HCT116 (cell line): ENCODE measurements at regions not wholly inside any gene's neighbourhood (a gene's known extent, or its start where the extent isn't known, plus 50 kb on each side); places are given as distances from the start of the nearest gene placed in this dataset.

ENCODE experiments used
- ATAC-seq: fragments of 200-7000 bp; cut with Tn5 transposase; 2 replicates; pipeline ENCODE4 v1.9.1; 2020; ENCODE audit warnings: mild to moderate bottlenecking, moderate library complexity
- BruUV-seq: library from RNA; stranded (reverse); fragments of 400-500 nt; replicated peaks from 2 replicates; lab custom pipeline; 2021; lab: Mats Ljungman, UMichigan
- CTCF ChIA-PET: fragments of 300-600 bp; sonication (Branson Sonifier 250); formaldehyde crosslinking; loops from one replicate; lab custom pipeline; 2021; ENCODE audit warnings: antibody characterized with exemption; lab: Charles Lee
- POLR2A ChIA-PET: fragments of 300-600, 350-600 bp; sonication (Branson Sonifier 250); formaldehyde crosslinking; loops from one replicate; lab custom pipeline; 2021; ENCODE audit warnings: antibody characterized with exemption; lab: Charles Lee
- RAD21 ChIA-PET, 2 experiments: fragments of 300-600 bp; sonication (Branson Sonifier 250); formaldehyde crosslinking; loops; one replicate each; lab custom pipeline; 2023; ENCODE audit warnings: low total read pairs in 2 of 2; ENCODE audit not compliant: uncharacterized antibody in 2 of 2, unreplicated experiment in 2 of 2, low non-redundant PET in 1 of 2; lab: Charles Lee
- DNase-seq: peaks from one replicate; pipeline ENCODE4 v3.0.0-alpha.2; 2010; ENCODE audit warnings: low read depth, low spot score
- H2AFZ ChIP-seq: fragments of 200-600 bp; shearing (Covaris generic), sonication (generic); 2 replicates; pipeline ENCODE4 v1.6.1; 2017; ENCODE audit warnings: low read depth, mixed run types, mixed read lengths, antibody characterized with exemption, low read length; ENCODE audit not compliant: poor library complexity, severe bottlenecking
- H3K27ac ChIP-seq: 2 replicates; pipeline ENCODE4 v1.5.1; 2012; ENCODE audit warnings: low read depth, low read length
- H3K27me3 ChIP-seq: fragments of 200-600 bp; sonication (generic); 2 replicates; pipeline ENCODE4 v1.6.1; 2016; ENCODE audit warnings: mixed run types, low read length, mixed read lengths; ENCODE audit not compliant: insufficient read depth
- H3K36me3 ChIP-seq, 2 experiments: fragments of 200-500 bp in 1 of 2; fragments of 200-600 bp in 1 of 2; sonication (Bioruptor generic) in 1 of 2; sonication (generic) in 1 of 2; 2 replicates each; pipeline versions ENCODE4 v1.5.1 to v1.6.1; 2014 to 2016; ENCODE audit warnings: low read length in 2 of 2, inconsistent platforms in 1 of 2, mixed read lengths in 1 of 2, mixed run types in 1 of 2; ENCODE audit not compliant: insufficient read depth in 2 of 2, control insufficient read depth in 1 of 2
- H3K4me1 ChIP-seq, 2 experiments: fragments of 200-600 bp in 1 of 2; sonication (generic) in 1 of 2; 2 replicates each; pipeline versions ENCODE4 v1.5.1 to v1.6.1; 2012 to 2017; ENCODE audit warnings: low read length in 2 of 2, inconsistent platforms in 1 of 2, mild to moderate bottlenecking in 1 of 2, mixed read lengths in 1 of 2, mixed run types in 1 of 2, moderate library complexity in 1 of 2; ENCODE audit not compliant: insufficient read depth in 2 of 2, control insufficient read depth in 1 of 2
- H3K4me2 ChIP-seq: fragments of 200-600 bp; sonication (generic); 2 replicates; pipeline ENCODE4 v1.6.1; 2017; ENCODE audit warnings: mixed run types, low read length, mixed read lengths
- H3K4me3 ChIP-seq, 2 experiments: fragments of 200-600 bp in 1 of 2; sonication (generic) in 1 of 2; replicated peaks in 1 of 2; 2 replicates each; pipeline ENCODE4 v1.5.1; 2011 to 2016; ENCODE audit warnings: low read length in 2 of 2, control low read depth in 1 of 2, low read depth in 1 of 2, mild to moderate bottlenecking in 1 of 2, mixed read lengths in 1 of 2, mixed run types in 1 of 2
- H3K79me2 ChIP-seq: fragments of 200-600 bp; sonication (generic); 2 replicates; pipeline ENCODE4 v1.6.1; 2017; ENCODE audit warnings: mild to moderate bottlenecking, mixed run types, low read length, moderate library complexity, mixed read lengths; ENCODE audit not compliant: insufficient read depth
- H3K9ac ChIP-seq: fragments of 200-600 bp; sonication (generic); 2 replicates; pipeline ENCODE4 v1.6.1; 2016; ENCODE audit warnings: low read length, mixed read lengths
- H3K9me2 ChIP-seq: fragments of 200-600 bp; sonication (generic), shearing (Covaris generic); 2 replicates; pipeline ENCODE4 v1.6.1; 2017; ENCODE audit warnings: mixed run types, mild to moderate bottlenecking, moderate library complexity; ENCODE audit not compliant: insufficient read depth
- H3K9me3 ChIP-seq, 2 experiments: fragments of 200-500 bp in 1 of 2; fragments of 200-600 bp in 1 of 2; sonication (Bioruptor generic) in 1 of 2; sonication (generic) in 1 of 2; 2 replicates each; pipeline ENCODE4 v1.6.1; 2014 to 2017; ENCODE audit warnings: low read length in 2 of 2, mixed read lengths in 2 of 2, inconsistent platforms in 1 of 2, low read depth in 1 of 2, mild to moderate bottlenecking in 1 of 2, mixed run types in 1 of 2, moderate library complexity in 1 of 2; ENCODE audit not compliant: control insufficient read depth in 1 of 2, insufficient read depth in 1 of 2
- H4K20me1 ChIP-seq: fragments of 200-600 bp; sonication (generic), shearing (Covaris generic); 2 replicates; pipeline ENCODE4 v1.6.1; 2017; ENCODE audit warnings: mixed run types, mild to moderate bottlenecking, moderate library complexity; ENCODE audit not compliant: insufficient read depth
- ATF3 ChIP-seq: IDR thresholded peaks from 2 replicates; pipeline ENCODE4 v1.6.1; 2012
- CTCF ChIP-seq, 3 experiments: fragments of 200-600 bp in 1 of 3; sonication (generic) in 1 of 3; IDR thresholded peaks in 2 of 3; conservative IDR thresholded peaks in 1 of 3; 2 replicates each; pipeline ENCODE4 v1.5.1; 2012 to 2017; ENCODE audit warnings: low read depth in 2 of 3, low read length in 2 of 3, antibody characterized with exemption in 1 of 3, borderline replicate concordance in 1 of 3, control low read depth in 1 of 3, mild to moderate bottlenecking in 1 of 3, mixed read lengths in 1 of 3, mixed run types in 1 of 3, moderate library complexity in 1 of 3; ENCODE audit not compliant: insufficient read depth in 1 of 3
- EGR1 ChIP-seq: IDR thresholded peaks from 2 replicates; pipeline ENCODE4 v1.6.1; 2012; ENCODE audit warnings: low read depth
- EZH2phosphoT487 ChIP-seq: fragments of 200-600 bp; IDR thresholded peaks from 2 replicates; pipeline ENCODE4 v1.6.1; 2018; ENCODE audit warnings: antibody characterized with exemption, borderline replicate concordance
- JUND ChIP-seq: IDR thresholded peaks from 2 replicates; pipeline ENCODE4 v1.6.1; 2012
- POLR2A ChIP-seq: IDR thresholded peaks from 2 replicates; pipeline ENCODE4 v1.7.0; 2011; ENCODE audit warnings: borderline replicate concordance; ENCODE audit not compliant: insufficient read depth, insufficient read length; ENCODE audit errors: extremely low read depth
- POLR2AphosphoS5 ChIP-seq: IDR thresholded peaks from 2 replicates; pipeline ENCODE4 v1.6.1; 2011; ENCODE audit warnings: mild to moderate bottlenecking, low read depth, low read length, moderate library complexity
- RAD21 ChIP-seq: IDR thresholded peaks from 2 replicates; pipeline ENCODE4 v1.6.1; 2012; ENCODE audit warnings: low read depth, mild to moderate bottlenecking
- REST ChIP-seq: IDR thresholded peaks from 2 replicates; pipeline ENCODE4 v1.6.1; 2012; ENCODE audit warnings: low read depth
- SIN3A ChIP-seq: IDR thresholded peaks from 2 replicates; pipeline ENCODE4 v1.6.1; 2012; ENCODE audit warnings: low read depth
- SP1 ChIP-seq: IDR thresholded peaks from 2 replicates; pipeline ENCODE4 v1.6.1; 2012; ENCODE audit warnings: low read depth
- SRF ChIP-seq: IDR thresholded peaks from 2 replicates; pipeline ENCODE4 v1.6.1; 2012; ENCODE audit warnings: low read depth
- TCF7L2 ChIP-seq: IDR thresholded peaks from 2 replicates; pipeline ENCODE4 v1.7.0; 2011; ENCODE audit warnings: borderline replicate concordance, inconsistent platforms; ENCODE audit not compliant: insufficient read depth, insufficient read length; ENCODE audit errors: extremely low read depth
- ZFX ChIP-seq: fragments of 450-650 bp; IDR thresholded peaks from 2 replicates; pipeline ENCODE4 v1.6.1; 2017
- ZNF274 ChIP-seq: fragments of 200-500 bp; sonication (Bioruptor generic); IDR thresholded peaks from 2 replicates; pipeline ENCODE4 v1.6.1; 2014; ENCODE audit warnings: mild to moderate bottlenecking, low read depth, low read length, inconsistent platforms
- intact Hi-C: fragments of 100-400 bp; cut with micrococcal nuclease; formaldehyde crosslinking; loops from 2 replicates; pipeline ENCODE4 v1.10.0; 2022

GRCh38 chr1:244280201-244280600 lies 171.5 kb downstream of the ADSS2 start:
- Histone ChIP-seq H3K4me1 (no peaks in the 10 kb centered on the region), H3K79me2 (no peaks in the 10 kb centered on the region), H3K27ac (no peak overlapping the region), H3K9me3 (no peaks in the 10 kb centered on the region), H4K20me1 (no peaks in the 10 kb centered on the region), H3K27me3 (no peaks in the 10 kb centered on the region), H3K9ac (no peak overlapping the region), H3K4me3 (no peak overlapping the region), H2AFZ (no peak overlapping the region), H3K9me2 (no peaks in the 10 kb centered on the region), H3K36me3 (no peaks in the 10 kb centered on the region), H3K4me2 (no peak overlapping the region)
- TF ChIP-seq CTCF (IDR thresholded peaks at IDR 0.05 in 2 of 3, conservative IDR thresholded peaks at IDR 0.05 in 1 of 3; ENCODE audit: borderline replicate concordance in 1 of 3, insufficient read depth in 1 of 3, low read depth in 2 of 3, low read length in 2 of 3), result no peak
- POLR2A ChIA-PET, result no interaction called here
- intact Hi-C loops, result no loop called here
- CTCF ChIA-PET, result interaction anchor here (1.2 kb wide), 1 partner anchor 19 kb away, joined by 3 read pairs; no protein-coding TSS in a partner anchor
- DNase-seq (no peak), ATAC-seq (no peak)
- RAD21 ChIA-PET, result no interaction called here
- no TSS peak for BruUV-seq

GRCh38 chr1:244280859-244281258 lies 170.8 kb downstream of the ADSS2 start:
- ChIA-PET RAD21 (no interaction called here), CTCF (interaction anchor here (1.2 kb wide), 1 partner anchor 19 kb away, joined by 3 read pairs; no protein-coding TSS in a partner anchor), POLR2A (no interaction called here)
- DNase-seq, result no peak
- Histone ChIP-seq H3K9me2 (no peaks in the 10 kb centered on the region), H4K20me1 (no peaks in the 10 kb centered on the region), H2AFZ (no peak overlapping the region), H3K79me2 (no peaks in the 10 kb centered on the region), H3K4me3 (no peak overlapping the region), H3K9ac (no peak overlapping the region), H3K4me1 (no peaks in the 10 kb centered on the region), H3K27ac (no peak overlapping the region), H3K27me3 (no peaks in the 10 kb centered on the region), H3K4me2 (no peak overlapping the region), H3K36me3 (no peaks in the 10 kb centered on the region), H3K9me3 (no peaks in the 10 kb centered on the region)
- intact Hi-C loops, result no loop called here
- no TSS peak for BruUV-seq
- no peak for ATAC-seq
- TF ChIP-seq EZH2phosphoT487 (no peak), TCF7L2 (no peak), SP1 (no peak), JUND (no peak), POLR2A (no peak), ZNF274 (no peak), EGR1 (no peak), SRF (no peak), POLR2AphosphoS5 (no peak), SIN3A (no peak), RAD21 (no peak), ZFX (no peak), REST (no peak), ATF3 (no peak)
